ENCODE measurements at regions not wholly inside any gene's neighbourhood (a gene's known extent, or its start where the extent isn't known, plus 50 kb on each side); places are given as distances from the start of the nearest gene placed in this dataset.
A peak's percentile ranks its signal among the peaks of the same experiment; 100 is the strongest.

GRCh38 chr4:179757641-179758040 is 2315.4 kb upstream of the AGA start:
- ATAC-seq (ENCODE audit: low read depth) (no peak), DNase-seq (ENCODE audit: low spot score) (no peak)
- no peak for TF ChIP-seq CTCF (IDR thresholded peaks at IDR 0.05; ENCODE audit: poor library complexity, severe bottlenecking)

GRCh38 chr4:179762840-179763239 is 2320.6 kb upstream of the AGA start:
- no peak for TF ChIP-seq CTCF (IDR thresholded peaks at IDR 0.05; ENCODE audit: poor library complexity, severe bottlenecking)
- no peaks in the 10 kb centered on the region for H3K9me3 ChIP-seq (ENCODE audit: severe bottlenecking)
- H3K27ac ChIP-seq (ENCODE audit: poor library complexity, severe bottlenecking), result no peak overlapping the region
- DNase-seq (ENCODE audit: low spot score) (no peak), ATAC-seq (ENCODE audit: low read depth) (no peak)
- no peaks in the 10 kb centered on the region for H3K36me3 ChIP-seq (ENCODE audit: low read depth)
- H3K4me1 ChIP-seq (ENCODE audit: insufficient read depth, poor library complexity, severe bottlenecking), result no peaks in the 10 kb centered on the region
- no peaks in the 10 kb centered on the region for H3K27me3 ChIP-seq (ENCODE audit: insufficient read depth, poor library complexity, severe bottlenecking)
- H3K4me3 ChIP-seq (ENCODE audit: severe bottlenecking), result no peak overlapping the region

More at GRCh38 chr4:179757641-179758040, 2315.4 kb upstream of the AGA start:
- Histone ChIP-seq H3K27me3 (ENCODE audit: insufficient read depth, poor library complexity, severe bottlenecking) (no peaks in the 10 kb centered on the region), H3K9me3 (ENCODE audit: severe bottlenecking) (no peaks in the 10 kb centered on the region), H3K36me3 (ENCODE audit: low read depth) (no peaks in the 10 kb centered on the region), H3K4me1 (ENCODE audit: insufficient read depth, poor library complexity, severe bottlenecking) (no peaks in the 10 kb centered on the region), H3K4me3 (ENCODE audit: severe bottlenecking) (no peak overlapping the region), H3K27ac (ENCODE audit: poor library complexity, severe bottlenecking) (no peak overlapping the region)

GRCh38 chr4:179766938-179767337 is 2324.7 kb upstream of the AGA start:
- H3K4me3 ChIP-seq (ENCODE audit: severe bottlenecking), result no peak overlapping the region
- TF ChIP-seq CTCF (IDR thresholded peaks at IDR 0.05; ENCODE audit: poor library complexity, severe bottlenecking), result no peak

GRCh38 chr4:179768996-179769395 is 2326.8 kb upstream of the AGA start:
- no peak for DNase-seq (ENCODE audit: low spot score)
- Histone ChIP-seq H3K4me3 (ENCODE audit: severe bottlenecking) (no peak overlapping the region), H3K4me1 (ENCODE audit: insufficient read depth, poor library complexity, severe bottlenecking) (no peaks in the 10 kb centered on the region), H3K27ac (ENCODE audit: poor library complexity, severe bottlenecking) (no peak overlapping the region), H3K27me3 (ENCODE audit: insufficient read depth, poor library complexity, severe bottlenecking) (no peaks in the 10 kb centered on the region), H3K36me3 (ENCODE audit: low read depth) (no peaks in the 10 kb centered on the region), H3K9me3 (ENCODE audit: severe bottlenecking) (no peaks in the 10 kb centered on the region)
- TF ChIP-seq CTCF (IDR thresholded peaks at IDR 0.05; ENCODE audit: poor library complexity, severe bottlenecking), result no peak
- 0 out of 3 replicates have a peak, but pooled peaks have one; percentile 42 for ATAC-seq (ENCODE audit: low read depth)

More at GRCh38 chr4:179766938-179767337, 2324.7 kb upstream of the AGA start:
- no peaks in the 10 kb centered on the region for H3K27me3 ChIP-seq (ENCODE audit: insufficient read depth, poor library complexity, severe bottlenecking)
- H3K9me3 ChIP-seq (ENCODE audit: severe bottlenecking), result no peaks in the 10 kb centered on the region
- DNase-seq (ENCODE audit: low spot score) (no peak), ATAC-seq (ENCODE audit: low read depth) (no peak)
- no peak overlapping the region for H3K27ac ChIP-seq (ENCODE audit: poor library complexity, severe bottlenecking)
- H3K4me1 ChIP-seq (ENCODE audit: insufficient read depth, poor library complexity, severe bottlenecking), result no peaks in the 10 kb centered on the region
- H3K36me3 ChIP-seq (ENCODE audit: low read depth), result no peaks in the 10 kb centered on the region

GRCh38 chr4:179797738-179798137 is 2355.5 kb upstream of the AGA start:
- no peaks in the 10 kb centered on the region for H3K36me3 ChIP-seq (ENCODE audit: low read depth)
- H3K9me3 ChIP-seq (ENCODE audit: severe bottlenecking), result no peaks in the 10 kb centered on the region
- no peaks in the 10 kb centered on the region for H3K4me1 ChIP-seq (ENCODE audit: insufficient read depth, poor library complexity, severe bottlenecking)
- H3K27me3 ChIP-seq (ENCODE audit: insufficient read depth, poor library complexity, severe bottlenecking), result no peaks in the 10 kb centered on the region
- TF ChIP-seq CTCF (IDR thresholded peaks at IDR 0.05; ENCODE audit: poor library complexity, severe bottlenecking), result no peak
- H3K4me3 ChIP-seq (ENCODE audit: severe bottlenecking), result no peak overlapping the region
- no peak overlapping the region for H3K27ac ChIP-seq (ENCODE audit: poor library complexity, severe bottlenecking)
- ATAC-seq (ENCODE audit: low read depth) (no peak), DNase-seq (ENCODE audit: low spot score) (no peak)

Measured in RWPE2 (cell line).